Mononuclear cell (primary cell): ENCODE measurements at regions not wholly inside any gene's neighbourhood (a gene's known extent, or its start where the extent isn't known, plus 50 kb on each side); places are given as distances from the start of the nearest gene placed in this dataset.

Experiments
- H3K27me3 ChIP-seq: 2 replicates; pipeline ENCODE4 v1.6.0; 2011; ENCODE audit warnings: low read length, control low read depth; ENCODE audit not compliant: insufficient read depth
- H3K4me1 ChIP-seq: 2 replicates; pipeline ENCODE4 v1.5.1; 2011; ENCODE audit warnings: mild to moderate bottlenecking, low read length, control low read depth; ENCODE audit not compliant: insufficient read depth
- H3K4me3 ChIP-seq: 2 replicates; pipeline ENCODE4 v1.5.1; 2011; ENCODE audit warnings: mild to moderate bottlenecking, low read length, moderate library complexity
- H3K9me3 ChIP-seq: 2 replicates; pipeline ENCODE4 v1.5.1; 2011; ENCODE audit warnings: low read depth, mild to moderate bottlenecking, control low read depth, low read length

GRCh38 chr13:40132249-40132648 lies 476.8 kb downstream of the COG6 start:
- Histone ChIP-seq H3K9me3 (no peaks in the 10 kb centered on the region), H3K4me1 (peaks cover 9% of the 10 kb centered on the region), H3K4me3 (no peak overlapping the region), H3K27me3 (no peaks in the 10 kb centered on the region)

GRCh38 chr13:40136896-40137295 lies 481.4 kb downstream of the COG6 start:
- Histone ChIP-seq H3K9me3 (no peaks in the 10 kb centered on the region), H3K4me3 (no peak overlapping the region), H3K27me3 (no peaks in the 10 kb centered on the region), H3K4me1 (no peaks in the 10 kb centered on the region)

GRCh38 chr13:40137400-40137799 lies 481.9 kb downstream of the COG6 start:
- no peaks in the 10 kb centered on the region for H3K27me3 ChIP-seq
- H3K4me3 ChIP-seq: no peak overlapping the region
- H3K9me3 ChIP-seq: no peaks in the 10 kb centered on the region
- no peaks in the 10 kb centered on the region for H3K4me1 ChIP-seq

GRCh38 chr13:40139896-40140520 lies 484.5 kb downstream of the COG6 start:
- no peaks in the 10 kb centered on the region for H3K9me3 ChIP-seq
- H3K4me3 ChIP-seq: no peak overlapping the region
- no peaks in the 10 kb centered on the region for H3K27me3 ChIP-seq
- no peaks in the 10 kb centered on the region for H3K4me1 ChIP-seq

- Histone ChIP-seq H3K4me3 (no peak overlapping the region), H3K27me3 (no peaks in the 10 kb centered on the region), H3K9me3 (no peaks in the 10 kb centered on the region), H3K4me1 (peaks cover 11% of the 10 kb centered on the region)
Observed at GRCh38 chr13:40141859-40142555, 486.5 kb downstream of the COG6 start.

GRCh38 chr13:40143106-40143505 lies 487.6 kb downstream of the COG6 start:
- H3K4me3 ChIP-seq: no peak overlapping the region
- peaks cover 12% of the 10 kb centered on the region for H3K4me1 ChIP-seq
- H3K27me3 ChIP-seq: no peaks in the 10 kb centered on the region
- H3K9me3 ChIP-seq: no peaks in the 10 kb centered on the region

- Histone ChIP-seq H3K9me3 (no peaks in the 10 kb centered on the region), H3K27me3 (no peaks in the 10 kb centered on the region), H3K4me1 (peaks cover 15% of the 10 kb centered on the region), H3K4me3 (no peak overlapping the region)
Observed at GRCh38 chr13:40143559-40143958, 488.1 kb downstream of the COG6 start.

- H3K9me3 ChIP-seq: no peaks in the 10 kb centered on the region
- H3K4me3 ChIP-seq: no peak overlapping the region
- no peaks in the 10 kb centered on the region for H3K27me3 ChIP-seq
- H3K4me1 ChIP-seq: peaks cover 15% of the 10 kb centered on the region
Observed at GRCh38 chr13:40145139-40145538, 489.7 kb downstream of the COG6 start.

GRCh38 chr13:40146063-40146462 lies 490.6 kb downstream of the COG6 start:
- Histone ChIP-seq H3K4me3 (no peak overlapping the region), H3K9me3 (no peaks in the 10 kb centered on the region), H3K27me3 (no peaks in the 10 kb centered on the region), H3K4me1 (peaks cover 15% of the 10 kb centered on the region)

- no peaks in the 10 kb centered on the region for H3K9me3 ChIP-seq
- H3K4me3 ChIP-seq: no peak overlapping the region
- H3K4me1 ChIP-seq: peaks cover 15% of the 10 kb centered on the region
- no peaks in the 10 kb centered on the region for H3K27me3 ChIP-seq
Observed at GRCh38 chr13:40146611-40147117, 491.2 kb downstream of the COG6 start.

GRCh38 chr13:40148101-40148500 lies 492.6 kb downstream of the COG6 start:
- H3K4me3 ChIP-seq: no peak overlapping the region
- no peaks in the 10 kb centered on the region for H3K27me3 ChIP-seq
- H3K4me1 ChIP-seq: peaks cover 15% of the 10 kb centered on the region
- H3K9me3 ChIP-seq: no peaks in the 10 kb centered on the region

GRCh38 chr13:40148742-40149141 lies 493.3 kb downstream of the COG6 start:
- H3K27me3 ChIP-seq: no peaks in the 10 kb centered on the region
- peaks cover 15% of the 10 kb centered on the region for H3K4me1 ChIP-seq
- H3K4me3 ChIP-seq: no peak overlapping the region
- no peaks in the 10 kb centered on the region for H3K9me3 ChIP-seq

GRCh38 chr13:40149611-40150274 lies 494.3 kb downstream of the COG6 start:
- no peak overlapping the region for H3K4me3 ChIP-seq
- H3K27me3 ChIP-seq: no peaks in the 10 kb centered on the region
- H3K4me1 ChIP-seq: peaks cover 15% of the 10 kb centered on the region
- H3K9me3 ChIP-seq: no peaks in the 10 kb centered on the region

GRCh38 chr13:40151673-40152072 lies 496.2 kb downstream of the COG6 start:
- Histone ChIP-seq H3K27me3 (no peaks in the 10 kb centered on the region), H3K4me3 (no peak overlapping the region), H3K4me1 (peaks cover 7% of the 10 kb centered on the region), H3K9me3 (no peaks in the 10 kb centered on the region)

- H3K27me3 ChIP-seq: no peaks in the 10 kb centered on the region
- H3K4me3 ChIP-seq: no peak overlapping the region
- no peaks in the 10 kb centered on the region for H3K9me3 ChIP-seq
- H3K4me1 ChIP-seq: peaks cover 4% of the 10 kb centered on the region
Observed at GRCh38 chr13:40152145-40152544, 496.7 kb downstream of the COG6 start.
